HT1080 (cell line): ENCODE measurements at regions not wholly inside any gene's neighbourhood (a gene's known extent, or its start where the extent isn't known, plus 50 kb on each side); places are given as distances from the start of the nearest gene placed in this dataset.
A peak's percentile ranks its signal among the peaks of the same experiment; 100 is the strongest.

Experiments
- DNase-seq: peaks from one replicate; pipeline ENCODE4 v3.0.0-alpha.2; 2015; ENCODE audit warnings: low read depth

GRCh38 chr9:117548556-117548955 lies 133.7 kb upstream of the ASTN2 start:
- no peak for DNase-seq

- DNase-seq: no peak
These were observed 133.0 kb upstream of the ASTN2 start for GRCh38 chr9:117547904-117548303.

GRCh38 chr9:117546894-117547678 lies 132.2 kb upstream of the ASTN2 start:
- peak; percentile 32 for DNase-seq

GRCh38 chr9:117545846-117546245 lies 131.0 kb upstream of the ASTN2 start:
- no peak for DNase-seq

- no peak for DNase-seq
These were observed 128.2 kb upstream of the ASTN2 start for GRCh38 chr9:117543089-117543488.

- DNase-seq: no peak
These were observed 127.2 kb upstream of the ASTN2 start for GRCh38 chr9:117542021-117542420.

- DNase-seq: no peak
These were observed 126.3 kb upstream of the ASTN2 start for GRCh38 chr9:117541181-117541580.

- DNase-seq: no peak
These were observed 121.1 kb upstream of the ASTN2 start for GRCh38 chr9:117535973-117536372.

- no peak for DNase-seq
These were observed 120.6 kb upstream of the ASTN2 start for GRCh38 chr9:117535434-117535833.

- peak; percentile 6 for DNase-seq
These were observed 113.4 kb upstream of the ASTN2 start for GRCh38 chr9:117528225-117528624.

GRCh38 chr9:117526674-117527073 lies 111.8 kb upstream of the ASTN2 start:
- no peak for DNase-seq

GRCh38 chr9:117523531-117524153 lies 108.8 kb upstream of the ASTN2 start:
- no peak for DNase-seq

- no peak for DNase-seq
These were observed 106.4 kb upstream of the ASTN2 start for GRCh38 chr9:117521293-117521692.

- no peak for DNase-seq
These were observed 102.1 kb upstream of the ASTN2 start for GRCh38 chr9:117516676-117517632.

GRCh38 chr9:117511852-117512481 lies 97.1 kb upstream of the ASTN2 start:
- no peak for DNase-seq

- DNase-seq: no peak
These were observed 81.5 kb upstream of the ASTN2 start for GRCh38 chr9:117496307-117496706.

GRCh38 chr9:117494401-117495090 lies 79.7 kb upstream of the ASTN2 start:
- DNase-seq: no peak

- no peak for DNase-seq
These were observed 77.6 kb upstream of the ASTN2 start for GRCh38 chr9:117492476-117492875.

GRCh38 chr9:117491491-117491890 lies 76.6 kb upstream of the ASTN2 start:
- no peak for DNase-seq

GRCh38 chr9:117490199-117490598 lies 75.3 kb upstream of the ASTN2 start:
- DNase-seq: no peak

- DNase-seq: no peak
These were observed 73.8 kb upstream of the ASTN2 start for GRCh38 chr9:117488659-117489058.
